ENCODE measurements at regions not wholly inside any gene's neighbourhood (a gene's known extent, or its start where the extent isn't known, plus 50 kb on each side); places are given as distances from the start of the nearest gene placed in this dataset.

- Histone ChIP-seq H3K56ac (ENCODE audit: low read length) (no peak overlapping the region), H3K23ac (ENCODE audit: low read length) (no peak overlapping the region), H4K5ac (ENCODE audit: low read length) (no peak overlapping the region), H3K79me2 (ENCODE audit: control insufficient read depth, insufficient read depth, low read length) (no peaks in the 10 kb centered on the region), H3K36me3 (ENCODE audit: control insufficient read depth, insufficient read depth, low read length) (no peaks in the 10 kb centered on the region), H2BK5ac (ENCODE audit: low read length) (no peak overlapping the region), H2BK120ac (ENCODE audit: low read depth, low read length) (no peak overlapping the region), H3K27me3 (ENCODE audit: insufficient read depth, low read length, poor library complexity) (no peaks in the 10 kb centered on the region), H3K79me1 (ENCODE audit: low read length) (no peaks in the 10 kb centered on the region), H3K18ac (ENCODE audit: low read length) (no peak overlapping the region), H3K4ac (ENCODE audit: low read depth, low read length) (no peak overlapping the region), H4K8ac (ENCODE audit: low read depth, low read length) (no peak overlapping the region), H3K4me1 (ENCODE audit: control insufficient read depth, low read depth, low read length) (no peaks in the 10 kb centered on the region), H2AK5ac (ENCODE audit: low read length) (no peak overlapping the region), H3K4me3 (ENCODE audit: low read length) (no peak overlapping the region), H3K9ac (ENCODE audit: low read length) (no peak overlapping the region), H3K27ac (ENCODE audit: low read depth, low read length) (no peak overlapping the region), H2BK15ac (replicated peaks; ENCODE audit: low read depth) (no peak overlapping the region), H3K4me2 (ENCODE audit: low read length) (no peak overlapping the region)
- no peak for DNase-seq
- 100% methylated on average over 1 of the region's 3 CpGs for WGBS (ENCODE audit: extremely low coverage, insufficient coverage, low lambda C conversion rate)
Observed at GRCh38 chr7:48872548-48872947, 51.8 kb upstream of the CDC14C start.
